ENCODE measurements at regions not wholly inside any gene's neighbourhood (a gene's known extent, or its start where the extent isn't known, plus 50 kb on each side); places are given as distances from the start of the nearest gene placed in this dataset.

DNA sequence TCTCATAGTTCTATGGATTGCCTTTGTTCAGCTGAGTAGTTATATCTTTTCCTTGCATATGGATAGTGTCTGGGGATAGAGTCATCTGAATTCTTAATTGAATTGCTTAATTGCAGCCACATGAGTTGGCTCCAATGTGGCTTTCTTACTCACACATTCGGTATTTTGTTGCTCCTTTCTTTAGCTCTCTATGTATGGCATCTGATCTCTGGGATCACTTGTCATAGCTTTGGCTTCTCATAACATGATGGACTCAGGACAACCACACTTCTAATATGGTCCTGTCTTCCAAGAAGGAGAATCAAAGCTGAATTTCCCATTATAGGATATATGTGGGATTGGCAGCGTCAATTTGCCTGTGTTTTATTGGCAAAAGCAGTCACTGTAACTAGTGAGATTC is 716.2 kb downstream of the NCAM2 start:
- H3K27me3 Mint-ChIP-seq (ENCODE audit: unreplicated experiment), result no peaks in the 10 kb centered on the region
- TF ChIP-seq, protein P1, sequence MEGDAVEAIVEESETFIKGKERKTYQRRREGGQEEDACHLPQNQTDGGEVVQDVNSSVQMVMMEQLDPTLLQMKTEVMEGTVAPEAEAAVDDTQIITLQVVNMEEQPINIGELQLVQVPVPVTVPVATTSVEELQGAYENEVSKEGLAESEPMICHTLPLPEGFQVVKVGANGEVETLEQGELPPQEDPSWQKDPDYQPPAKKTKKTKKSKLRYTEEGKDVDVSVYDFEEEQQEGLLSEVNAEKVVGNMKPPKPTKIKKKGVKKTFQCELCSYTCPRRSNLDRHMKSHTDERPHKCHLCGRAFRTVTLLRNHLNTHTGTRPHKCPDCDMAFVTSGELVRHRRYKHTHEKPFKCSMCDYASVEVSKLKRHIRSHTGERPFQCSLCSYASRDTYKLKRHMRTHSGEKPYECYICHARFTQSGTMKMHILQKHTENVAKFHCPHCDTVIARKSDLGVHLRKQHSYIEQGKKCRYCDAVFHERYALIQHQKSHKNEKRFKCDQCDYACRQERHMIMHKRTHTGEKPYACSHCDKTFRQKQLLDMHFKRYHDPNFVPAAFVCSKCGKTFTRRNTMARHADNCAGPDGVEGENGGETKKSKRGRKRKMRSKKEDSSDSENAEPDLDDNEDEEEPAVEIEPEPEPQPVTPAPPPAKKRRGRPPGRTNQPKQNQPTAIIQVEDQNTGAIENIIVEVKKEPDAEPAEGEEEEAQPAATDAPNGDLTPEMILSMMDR (IDR thresholded peaks at IDR 0.05; ENCODE audit: unreplicated experiment), result no peak
- H3K4me3 Mint-ChIP-seq (ENCODE audit: unreplicated experiment), result no peak overlapping the region
- H3K4me1 Mint-ChIP-seq (ENCODE audit: unreplicated experiment), result no peaks in the 10 kb centered on the region
- no peak for DNase-seq (ENCODE audit: low spot score)
- no peaks in the 10 kb centered on the region for H3K9me3 Mint-ChIP-seq (ENCODE audit: unreplicated experiment)
- no peak overlapping the region for H3K27ac Mint-ChIP-seq (ENCODE audit: unreplicated experiment)
- no peaks in the 10 kb centered on the region for H3K36me3 Mint-ChIP-seq (ENCODE audit: low read depth, unreplicated experiment)

GRCh38 chr21:21715266-21715969 is 717.2 kb downstream of the NCAM2 start:
- Mint-ChIP-seq H3K4me3 (ENCODE audit: unreplicated experiment) (no peak overlapping the region), H3K36me3 (ENCODE audit: low read depth, unreplicated experiment) (no peaks in the 10 kb centered on the region), H3K27me3 (ENCODE audit: unreplicated experiment) (no peaks in the 10 kb centered on the region), H3K9me3 (ENCODE audit: unreplicated experiment) (no peaks in the 10 kb centered on the region), H3K4me1 (ENCODE audit: unreplicated experiment) (no peaks in the 10 kb centered on the region), H3K27ac (ENCODE audit: unreplicated experiment) (no peak overlapping the region)
- DNase-seq (ENCODE audit: low spot score), result no peak
- TF ChIP-seq, protein P1 (IDR thresholded peaks at IDR 0.05; ENCODE audit: unreplicated experiment), result no peak

DNA sequence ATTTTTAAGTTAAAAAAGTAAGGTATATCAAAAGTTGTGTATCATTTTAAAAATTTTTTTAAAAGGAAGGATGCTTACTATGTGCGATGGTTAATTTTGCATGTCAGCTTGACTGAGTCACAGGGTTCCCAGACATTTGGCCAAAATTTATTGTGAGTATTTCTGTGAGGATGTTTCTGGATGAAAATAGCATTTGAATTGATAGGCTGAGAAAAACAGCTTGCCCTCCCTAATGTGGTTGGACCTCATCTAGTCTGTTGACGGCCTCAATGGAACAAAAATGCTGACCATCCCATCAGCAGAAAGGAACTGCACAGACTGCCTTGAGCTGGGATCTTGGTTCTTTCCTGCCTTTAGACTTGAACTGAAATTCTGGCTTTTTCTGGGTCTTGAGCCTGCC is 724.5 kb downstream of the NCAM2 start:
- H3K27me3 Mint-ChIP-seq (ENCODE audit: unreplicated experiment), result no peaks in the 10 kb centered on the region
- H3K4me1 Mint-ChIP-seq (ENCODE audit: unreplicated experiment), result no peaks in the 10 kb centered on the region
- H3K36me3 Mint-ChIP-seq (ENCODE audit: low read depth, unreplicated experiment), result no peaks in the 10 kb centered on the region
- TF ChIP-seq, protein P1 (IDR thresholded peaks at IDR 0.05; ENCODE audit: unreplicated experiment), result no peak
- H3K4me3 Mint-ChIP-seq (ENCODE audit: unreplicated experiment), result no peak overlapping the region
- H3K9me3 Mint-ChIP-seq (ENCODE audit: unreplicated experiment), result no peaks in the 10 kb centered on the region
- H3K27ac Mint-ChIP-seq (ENCODE audit: unreplicated experiment), result no peak overlapping the region
- no peak for DNase-seq (ENCODE audit: low spot score)

DNA sequence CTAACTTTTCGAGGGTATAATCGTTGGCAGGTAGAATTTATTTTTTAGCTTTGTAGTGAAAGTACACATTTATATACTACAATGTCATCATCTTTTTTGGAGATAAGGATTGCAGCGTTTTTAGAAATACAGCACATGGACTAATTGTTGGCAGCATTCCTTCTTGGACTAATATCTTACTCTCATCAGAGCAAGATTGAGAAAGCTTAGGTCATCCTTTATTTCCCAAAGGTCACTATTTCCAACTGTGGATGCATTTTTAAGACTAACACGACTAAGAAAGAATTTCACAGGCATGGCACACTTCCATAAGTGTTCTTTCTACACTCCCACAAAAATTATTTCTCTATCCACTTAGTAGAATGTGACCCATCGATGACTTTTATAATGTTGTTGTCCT is 732.3 kb downstream of the NCAM2 start:
- no peaks in the 10 kb centered on the region for H3K4me1 Mint-ChIP-seq (ENCODE audit: unreplicated experiment)
- H3K9me3 Mint-ChIP-seq (ENCODE audit: unreplicated experiment), result no peaks in the 10 kb centered on the region
- TF ChIP-seq, protein P1 (IDR thresholded peaks at IDR 0.05; ENCODE audit: unreplicated experiment), result no peak
- no peak overlapping the region for H3K27ac Mint-ChIP-seq (ENCODE audit: unreplicated experiment)
- H3K27me3 Mint-ChIP-seq (ENCODE audit: unreplicated experiment), result no peaks in the 10 kb centered on the region
- no peaks in the 10 kb centered on the region for H3K36me3 Mint-ChIP-seq (ENCODE audit: low read depth, unreplicated experiment)
- no peak for DNase-seq (ENCODE audit: low spot score)
- H3K4me3 Mint-ChIP-seq (ENCODE audit: unreplicated experiment), result no peak overlapping the region

- Mint-ChIP-seq H3K4me1 (ENCODE audit: unreplicated experiment) (no peaks in the 10 kb centered on the region), H3K27ac (ENCODE audit: unreplicated experiment) (no peak overlapping the region), H3K9me3 (ENCODE audit: unreplicated experiment) (no peaks in the 10 kb centered on the region), H3K36me3 (ENCODE audit: low read depth, unreplicated experiment) (no peaks in the 10 kb centered on the region), H3K27me3 (ENCODE audit: unreplicated experiment) (no peaks in the 10 kb centered on the region), H3K4me3 (ENCODE audit: unreplicated experiment) (no peak overlapping the region)
- DNase-seq (ENCODE audit: low spot score), result no peak
- TF ChIP-seq, protein P1 (IDR thresholded peaks at IDR 0.05; ENCODE audit: unreplicated experiment), result no peak
These were observed 733.4 kb downstream of the NCAM2 start for GRCh38 chr21:21731626-21732025.

Measured in endothelial cell (in vitro differentiated cells).